SU-DHL-6 (cell line): ENCODE measurements at regions not wholly inside any gene's neighbourhood (a gene's known extent, or its start where the extent isn't known, plus 50 kb on each side); places are given as distances from the start of the nearest gene placed in this dataset.

Source experiments
- EZH2phosphoT487 ChIP-seq: fragments of 200-600 bp; sonication (generic), shearing (Covaris generic); conservative IDR thresholded peaks from 2 replicates; pipeline ENCODE4 v1.6.1; 2018; ENCODE audit warnings: mild to moderate bottlenecking, antibody characterized with exemption, low read length, moderate library complexity, mixed read lengths
- TF ChIP-seq, protein P1 (sequence below): fragments of 200-600 bp; sonication (generic); IDR thresholded peaks from one replicate; pipeline ENCODE4 v1.5.1; 2017; ENCODE audit warnings: antibody characterized with exemption, mild to moderate bottlenecking, low read length, moderate library complexity; ENCODE audit not compliant: insufficient read depth, poor library complexity, severe bottlenecking

DNA sequence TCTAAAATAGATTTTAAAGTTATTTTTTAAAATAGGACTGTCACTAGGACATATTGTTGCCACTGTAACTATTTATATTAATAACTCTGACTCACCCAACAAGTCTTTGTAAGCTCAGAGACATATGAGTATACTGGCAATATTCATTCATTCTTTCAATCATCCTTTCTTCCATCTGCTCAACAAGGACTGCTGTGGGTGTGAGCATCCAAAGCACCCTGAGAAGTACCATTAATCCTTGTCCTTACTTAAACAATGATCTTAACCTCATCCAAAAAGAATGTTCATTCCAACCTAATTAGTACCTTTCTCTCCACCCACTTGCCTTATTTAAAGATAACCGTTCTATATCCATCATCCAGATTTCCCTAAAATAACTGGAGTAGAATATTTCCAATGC, 94.2 kb upstream of the PPP2R3A start:
- TF ChIP-seq, protein P1, sequence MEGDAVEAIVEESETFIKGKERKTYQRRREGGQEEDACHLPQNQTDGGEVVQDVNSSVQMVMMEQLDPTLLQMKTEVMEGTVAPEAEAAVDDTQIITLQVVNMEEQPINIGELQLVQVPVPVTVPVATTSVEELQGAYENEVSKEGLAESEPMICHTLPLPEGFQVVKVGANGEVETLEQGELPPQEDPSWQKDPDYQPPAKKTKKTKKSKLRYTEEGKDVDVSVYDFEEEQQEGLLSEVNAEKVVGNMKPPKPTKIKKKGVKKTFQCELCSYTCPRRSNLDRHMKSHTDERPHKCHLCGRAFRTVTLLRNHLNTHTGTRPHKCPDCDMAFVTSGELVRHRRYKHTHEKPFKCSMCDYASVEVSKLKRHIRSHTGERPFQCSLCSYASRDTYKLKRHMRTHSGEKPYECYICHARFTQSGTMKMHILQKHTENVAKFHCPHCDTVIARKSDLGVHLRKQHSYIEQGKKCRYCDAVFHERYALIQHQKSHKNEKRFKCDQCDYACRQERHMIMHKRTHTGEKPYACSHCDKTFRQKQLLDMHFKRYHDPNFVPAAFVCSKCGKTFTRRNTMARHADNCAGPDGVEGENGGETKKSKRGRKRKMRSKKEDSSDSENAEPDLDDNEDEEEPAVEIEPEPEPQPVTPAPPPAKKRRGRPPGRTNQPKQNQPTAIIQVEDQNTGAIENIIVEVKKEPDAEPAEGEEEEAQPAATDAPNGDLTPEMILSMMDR: no peak
- TF ChIP-seq EZH2phosphoT487: no peak
